SK-N-SH treated with all-trans-retinoic acid at 6 μM for 48 hours (cell line): ENCODE measurements at regions not wholly inside any gene's neighbourhood (a gene's known extent, or its start where the extent isn't known, plus 50 kb on each side); places are given as distances from the start of the nearest gene placed in this dataset.

Experiments
- ARNTL ChIP-seq: fragments of 450-650 bp; formaldehyde crosslinking; IDR thresholded peaks from 2 replicates; pipeline ENCODE4 v1.5.0; 2020; ENCODE audit warnings: low read depth, mild to moderate bottlenecking, moderate library complexity, borderline replicate concordance
- CSRNP3 ChIP-seq: fragments of 250-450 bp; sonication (Bioruptor Pico); IDR thresholded peaks from 2 replicates; pipeline ENCODE4 v1.5.1; 2021; ENCODE audit warnings: mild to moderate bottlenecking, moderate library complexity
- ESRRG ChIP-seq: fragments of 250-450 bp; sonication (Bioruptor Pico); IDR thresholded peaks from 2 replicates; pipeline ENCODE4 v1.6.1; 2021; ENCODE audit warnings: mild to moderate bottlenecking
- GLIS3 ChIP-seq: fragments of 250-450 bp; sonication (Bioruptor Pico); IDR thresholded peaks from 2 replicates; pipeline ENCODE4 v1.5.0; 2020; ENCODE audit warnings: mild to moderate bottlenecking, moderate library complexity
- ISL1 ChIP-seq: fragments of 250-450 bp; sonication (Bioruptor Pico); IDR thresholded peaks from 2 replicates; pipeline ENCODE4 v2.1.2; 2022; ENCODE audit warnings: mild to moderate bottlenecking, moderate library complexity
- PATZ1 ChIP-seq: fragments of 250-450 bp; sonication (Bioruptor Pico); IDR thresholded peaks from 2 replicates; pipeline ENCODE4 v1.8.0; 2020; ENCODE audit warnings: mild to moderate bottlenecking, moderate library complexity, borderline replicate concordance
- TCF4 ChIP-seq: fragments of 250-450 bp; sonication (Bioruptor Pico); IDR thresholded peaks from 2 replicates; pipeline ENCODE4 v1.8.0; 2021; ENCODE audit warnings: mild to moderate bottlenecking, moderate library complexity, borderline replicate concordance
- ZFP30 ChIP-seq: fragments of 450-650 bp; formaldehyde crosslinking; IDR thresholded peaks from 2 replicates; pipeline ENCODE4 v1.5.0; 2022; ENCODE audit warnings: mild to moderate bottlenecking, moderate library complexity
- ZNF8 ChIP-seq: fragments of 450-650 bp; formaldehyde crosslinking; IDR thresholded peaks from 2 replicates; pipeline ENCODE4 v1.5.0; 2020; ENCODE audit warnings: mild to moderate bottlenecking, moderate library complexity
- TF ChIP-seq, protein P1 (sequence below): fragments of 250-450 bp; sonication (Bioruptor Pico); IDR thresholded peaks from 2 replicates; pipeline ENCODE4 v1.5.0; 2020; ENCODE audit warnings: mild to moderate bottlenecking, moderate library complexity
- TF ChIP-seq, protein P2 (sequence below): fragments of 250-450 bp; sonication (Bioruptor Pico); IDR thresholded peaks from 2 replicates; pipeline ENCODE4 v1.5.1; 2020; ENCODE audit warnings: low read depth, mild to moderate bottlenecking, moderate library complexity

- TF ChIP-seq CSRNP3 (CRISPR knock-in tag) (no peak), PATZ1 (CRISPR knock-in tag) (no peak), ARNTL (CRISPR knock-in tag) (no peak), ZNF8 (CRISPR knock-in tag) (no peak), ISL1 (CRISPR knock-in tag) (no peak), ZFP30 (CRISPR knock-in tag) (no peak), GLIS3 (CRISPR knock-in tag) (no peak), ESRRG (CRISPR knock-in tag) (no peak), TCF4 (CRISPR knock-in tag) (no peak)
- TF ChIP-seq, protein P1, sequence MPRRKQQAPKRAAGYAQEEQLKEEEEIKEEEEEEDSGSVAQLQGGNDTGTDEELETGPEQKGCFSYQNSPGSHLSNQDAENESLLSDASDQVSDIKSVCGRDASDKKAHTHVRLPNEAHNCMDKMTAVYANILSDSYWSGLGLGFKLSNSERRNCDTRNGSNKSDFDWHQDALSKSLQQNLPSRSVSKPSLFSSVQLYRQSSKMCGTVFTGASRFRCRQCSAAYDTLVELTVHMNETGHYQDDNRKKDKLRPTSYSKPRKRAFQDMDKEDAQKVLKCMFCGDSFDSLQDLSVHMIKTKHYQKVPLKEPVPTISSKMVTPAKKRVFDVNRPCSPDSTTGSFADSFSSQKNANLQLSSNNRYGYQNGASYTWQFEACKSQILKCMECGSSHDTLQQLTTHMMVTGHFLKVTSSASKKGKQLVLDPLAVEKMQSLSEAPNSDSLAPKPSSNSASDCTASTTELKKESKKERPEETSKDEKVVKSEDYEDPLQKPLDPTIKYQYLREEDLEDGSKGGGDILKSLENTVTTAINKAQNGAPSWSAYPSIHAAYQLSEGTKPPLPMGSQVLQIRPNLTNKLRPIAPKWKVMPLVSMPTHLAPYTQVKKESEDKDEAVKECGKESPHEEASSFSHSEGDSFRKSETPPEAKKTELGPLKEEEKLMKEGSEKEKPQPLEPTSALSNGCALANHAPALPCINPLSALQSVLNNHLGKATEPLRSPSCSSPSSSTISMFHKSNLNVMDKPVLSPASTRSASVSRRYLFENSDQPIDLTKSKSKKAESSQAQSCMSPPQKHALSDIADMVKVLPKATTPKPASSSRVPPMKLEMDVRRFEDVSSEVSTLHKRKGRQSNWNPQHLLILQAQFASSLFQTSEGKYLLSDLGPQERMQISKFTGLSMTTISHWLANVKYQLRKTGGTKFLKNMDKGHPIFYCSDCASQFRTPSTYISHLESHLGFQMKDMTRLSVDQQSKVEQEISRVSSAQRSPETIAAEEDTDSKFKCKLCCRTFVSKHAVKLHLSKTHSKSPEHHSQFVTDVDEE (CRISPR knock-in tag), result no peak
- TF ChIP-seq, protein P2, sequence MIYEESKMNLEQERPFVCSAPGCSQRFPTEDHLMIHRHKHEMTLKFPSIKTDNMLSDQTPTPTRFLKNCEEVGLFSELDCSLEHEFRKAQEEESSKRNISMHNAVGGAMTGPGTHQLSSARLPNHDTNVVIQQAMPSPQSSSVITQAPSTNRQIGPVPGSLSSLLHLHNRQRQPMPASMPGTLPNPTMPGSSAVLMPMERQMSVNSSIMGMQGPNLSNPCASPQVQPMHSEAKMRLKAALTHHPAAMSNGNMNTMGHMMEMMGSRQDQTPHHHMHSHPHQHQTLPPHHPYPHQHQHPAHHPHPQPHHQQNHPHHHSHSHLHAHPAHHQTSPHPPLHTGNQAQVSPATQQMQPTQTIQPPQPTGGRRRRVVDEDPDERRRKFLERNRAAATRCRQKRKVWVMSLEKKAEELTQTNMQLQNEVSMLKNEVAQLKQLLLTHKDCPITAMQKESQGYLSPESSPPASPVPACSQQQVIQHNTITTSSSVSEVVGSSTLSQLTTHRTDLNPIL (CRISPR knock-in tag), result no peak
Measured at GRCh38 chr12:93040367-93040766, 111.3 kb upstream of the EEA1 start.
